GM23338 (cell line): ENCODE measurements at regions not wholly inside any gene's neighbourhood (a gene's known extent, or its start where the extent isn't known, plus 50 kb on each side); places are given as distances from the start of the nearest gene placed in this dataset.

Source experiments
- ATAC-seq: fragments of 200-7000 bp; cut with Tn5 transposase; 3 replicates; pipeline ENCODE4 v1.9.1; 2020
- DNase-seq: peaks from one replicate; pipeline ENCODE4 v3.0.0-alpha.2; 2015; ENCODE audit warnings: low spot score
- H2AFZ ChIP-seq: fragments of 200-600 bp; sonication (generic); 2 replicates; pipeline ENCODE4 v1.8.0; 2016; ENCODE audit warnings: antibody characterized with exemption, mild to moderate bottlenecking, moderate library complexity
- H3F3A ChIP-seq: fragments of 200-600 bp; sonication (generic); replicated peaks from 2 replicates; pipeline ENCODE4 v1.8.0; 2017; ENCODE audit warnings: antibody characterized with exemption, mixed run types, low read depth
- H3K27ac ChIP-seq: fragments of 200-600 bp; sonication (generic); 2 replicates; pipeline ENCODE4 v1.6.1; 2016; ENCODE audit warnings: low read depth
- H3K27me3 ChIP-seq: fragments of 200-600 bp; sonication (generic); 2 replicates; pipeline ENCODE4 v1.8.0; 2016; ENCODE audit warnings: mild to moderate bottlenecking, mixed run types, moderate library complexity; ENCODE audit not compliant: insufficient read depth
- H3K36me3 ChIP-seq: fragments of 200-600 bp; sonication (generic); 2 replicates; pipeline ENCODE4 v1.8.0; 2016; ENCODE audit warnings: mild to moderate bottlenecking; ENCODE audit not compliant: insufficient read depth
- H3K4me1 ChIP-seq: fragments of 200-600 bp; sonication (generic); 2 replicates; pipeline ENCODE4 v1.8.0; 2016; ENCODE audit warnings: mild to moderate bottlenecking, moderate library complexity; ENCODE audit not compliant: insufficient read depth
- H3K4me2 ChIP-seq: fragments of 200-600 bp; sonication (generic); 2 replicates; pipeline ENCODE4 v1.7.1; 2017; ENCODE audit warnings: mixed run types
- H3K4me3 ChIP-seq: fragments of 200-600 bp; sonication (generic); 2 replicates; pipeline ENCODE4 v1.6.1; 2016; ENCODE audit warnings: mixed run types
- H3K79me2 ChIP-seq: fragments of 200-600 bp; sonication (generic); replicated peaks from 2 replicates; pipeline ENCODE4 v1.8.0; 2017; ENCODE audit warnings: mild to moderate bottlenecking; ENCODE audit not compliant: insufficient read depth
- H3K9me2 ChIP-seq: fragments of 200-600 bp; sonication (generic); 2 replicates; pipeline ENCODE4 v1.8.0; 2017; ENCODE audit not compliant: insufficient read depth
- H4K20me1 ChIP-seq: fragments of 200-600 bp; sonication (generic); replicated peaks from 2 replicates; pipeline ENCODE4 v1.8.0; 2017; ENCODE audit warnings: mild to moderate bottlenecking; ENCODE audit not compliant: insufficient read depth
- H3K27ac Mint-ChIP-seq: 2 replicates; pipeline ENCODE4 v1.8.0; 2020; ENCODE audit warnings: inconsistent platforms, mild to moderate bottlenecking, moderate library complexity, mixed read lengths
- H3K27me3 Mint-ChIP-seq: 3 replicates; pipeline ENCODE4 v1.8.0; 2022; ENCODE audit warnings: low read depth, mild to moderate bottlenecking, moderate library complexity, mixed read lengths, inconsistent platforms; ENCODE audit not compliant: insufficient read depth, poor library complexity
- H3K36me3 Mint-ChIP-seq: 3 replicates; pipeline ENCODE4 v1.8.0; 2021; ENCODE audit warnings: low read depth, mild to moderate bottlenecking, inconsistent platforms, moderate library complexity, mixed read lengths
- H3K4me1 Mint-ChIP-seq: 3 replicates; pipeline ENCODE4 v1.8.0; 2020; ENCODE audit warnings: mild to moderate bottlenecking, inconsistent platforms, mixed read lengths
- H3K4me3 Mint-ChIP-seq: 3 replicates; pipeline ENCODE4 v1.8.0; 2021; ENCODE audit warnings: moderate library complexity, mild to moderate bottlenecking, inconsistent platforms, mixed read lengths
- H3K9me3 Mint-ChIP-seq: 3 replicates; pipeline ENCODE4 v1.8.0; 2020; ENCODE audit warnings: moderate library complexity, mild to moderate bottlenecking, inconsistent platforms, mixed read lengths
- CREB1 ChIP-seq: fragments of 250-450 bp; sonication (Bioruptor Pico); IDR thresholded peaks from 2 replicates; pipeline ENCODE4 v1.5.0; 2020; ENCODE audit warnings: low read depth, mild to moderate bottlenecking, moderate library complexity
- ETS1 ChIP-seq: IDR thresholded peaks from 2 replicates; pipeline ENCODE4 v1.6.1; 2016; ENCODE audit warnings: antibody characterized with exemption
- EZH2 ChIP-seq: fragments of 200-600 bp; sonication (generic); IDR thresholded peaks from one replicate; pipeline ENCODE4 v1.8.0; 2017; ENCODE audit warnings: antibody characterized with exemption, mild to moderate bottlenecking, low read depth; ENCODE audit not compliant: unreplicated experiment
- EZH2phosphoT487 ChIP-seq: fragments of 200-600 bp; sonication (generic); IDR thresholded peaks from one replicate; pipeline ENCODE4 v1.8.1; 2018; ENCODE audit warnings: antibody characterized with exemption; ENCODE audit not compliant: unreplicated experiment
- JUNB ChIP-seq: IDR thresholded peaks from one replicate; pipeline ENCODE4 v1.6.1; 2016; ENCODE audit warnings: antibody characterized with exemption; ENCODE audit not compliant: unreplicated experiment
- NANOG ChIP-seq: IDR thresholded peaks from 2 replicates; pipeline ENCODE4 v1.6.1; 2016; ENCODE audit warnings: antibody characterized with exemption, borderline replicate concordance
- POLR2AphosphoS5 ChIP-seq: IDR thresholded peaks from 2 replicates; pipeline ENCODE4 v1.6.1; 2016; ENCODE audit warnings: antibody characterized with exemption, low read depth
- REST ChIP-seq: IDR thresholded peaks from one replicate; pipeline ENCODE4 v1.6.1; 2018; ENCODE audit warnings: antibody characterized with exemption; ENCODE audit not compliant: unreplicated experiment
- STAT1 ChIP-seq: IDR thresholded peaks from one replicate; pipeline ENCODE4 v1.6.1; 2016; ENCODE audit warnings: antibody characterized with exemption; ENCODE audit not compliant: unreplicated experiment
- ZNF114 ChIP-seq: fragments of 250-450 bp; sonication (Bioruptor Pico); IDR thresholded peaks from 2 replicates; pipeline ENCODE4 v1.5.0; 2020; ENCODE audit warnings: mild to moderate bottlenecking, moderate library complexity
- ZNF331 ChIP-seq: fragments of 250-450 bp; sonication (Bioruptor Pico); IDR thresholded peaks from 2 replicates; pipeline ENCODE4 v1.5.0; 2020; ENCODE audit warnings: low read depth, mild to moderate bottlenecking, moderate library complexity
- ZNF462 ChIP-seq: fragments of 250-450 bp; sonication (Bioruptor Pico); IDR thresholded peaks from 2 replicates; pipeline ENCODE4 v1.5.0; 2020; ENCODE audit warnings: mild to moderate bottlenecking, moderate library complexity

GRCh38 chr2:111626865-111627163 is 257.2 kb downstream of the ANAPC1 start:
- Histone ChIP-seq H3K36me3 (0 out of 2 replicates have a peak, but pooled peaks cover 5% of the 10 kb centered on the region), H4K20me1 (no peaks in the 10 kb centered on the region), H2AFZ (no peak overlapping the region), H3K4me3 (no peak overlapping the region), H3K79me2 (no peaks in the 10 kb centered on the region), H3K4me1 (no peaks in the 10 kb centered on the region), H3K4me2 (no peak overlapping the region), H3K27ac (no peak overlapping the region), H3F3A (no peaks in the 10 kb centered on the region), H3K9me2 (no peaks in the 10 kb centered on the region), H3K27me3 (no peaks in the 10 kb centered on the region)
- H3K27ac Mint-ChIP-seq: no peak overlapping the region
- H3K36me3 Mint-ChIP-seq: peaks cover 21% of the 10 kb centered on the region; the same call in 2 of the 3 replicates
- no peaks in the 10 kb centered on the region for H3K4me1 Mint-ChIP-seq
- TF ChIP-seq EZH2 (no peak), JUNB (no peak), STAT1 (no peak), CREB1 (CRISPR knock-in tag) (no peak), ZNF331 (CRISPR knock-in tag) (no peak), POLR2AphosphoS5 (no peak), NANOG (no peak), REST (no peak), EZH2phosphoT487 (no peak), ZNF462 (CRISPR knock-in tag) (no peak), ETS1 (no peak), ZNF114 (CRISPR knock-in tag) (no peak)
- DNase-seq: no peak
- H3K27me3 Mint-ChIP-seq: no peaks in the 10 kb centered on the region
- H3K9me3 Mint-ChIP-seq: peaks cover 39% of the 10 kb centered on the region
- no peak for ATAC-seq
- no peak overlapping the region for H3K4me3 Mint-ChIP-seq
